ENCODE measurements at regions not wholly inside any gene's neighbourhood (a gene's known extent, or its start where the extent isn't known, plus 50 kb on each side); places are given as distances from the start of the nearest gene placed in this dataset.

GRCh38 chr5:73363911-73364730, 84.5 kb downstream of the FOXD1 start:
- FAIRE-seq (no peak), DNase-seq (ENCODE audit: low read depth, low spot score) (no peak)
- H3K4me2 ChIP-seq (ENCODE audit: insufficient read depth, low read length) = no peak overlapping the region
- H3K9me3 ChIP-seq (replicated peaks; ENCODE audit: control insufficient read depth, insufficient read depth, low read length) = no peaks in the 10 kb centered on the region
- dilution Hi-C loops (cut with MboI; ENCODE audit: extremely low pct_ligation_motif_present, low sequenced_read_pairs) (no loop called here), intact Hi-C loops (cut with micrococcal nuclease) (no loop called here)
- no peak overlapping the region for H2AFZ ChIP-seq (ENCODE audit: low read depth, low read length)
- H3K36me3 ChIP-seq (ENCODE audit: control insufficient read depth in 2 of 2, extremely low read depth in 1 of 2, insufficient read depth in 2 of 2, low read length in 2 of 2) = no peaks in the 10 kb centered on the region
- ChIA-PET POLR2A (no interaction called here), CTCF (interaction anchor here (1.4 to 3.4 kb wide), 5 partner anchors 11 to 148 kb away, joined by 3 to 17 read pairs (median 12); no protein-coding TSS in a partner anchor)
- H3K27ac ChIP-seq (ENCODE audit: insufficient read depth, low read depth, low read length) = no peak overlapping the region
- H3K4me1 ChIP-seq (ENCODE audit: control insufficient read depth, extremely low read depth, insufficient read depth, low read length) = peaks cover 15% of the 10 kb centered on the region
- H3K4me3 ChIP-seq (replicated peaks in 1 of 3; ENCODE audit: insufficient read depth in 1 of 3, low read depth in 1 of 3, low read length in 3 of 3) = no peak overlapping the region
- no peak overlapping the region for H3K9ac ChIP-seq (replicated peaks; ENCODE audit: extremely low read depth, insufficient read depth, low read length)
- TF ChIP-seq POLR2A (IDR thresholded peaks at IDR 0.05; ENCODE audit: low read depth, low read length) = no peak
- TF ChIP-seq JUN (IDR thresholded peaks at IDR 0.05; ENCODE audit: borderline replicate concordance, insufficient read depth, insufficient read length, low read depth) = no peak
- no peak for TF ChIP-seq MYC (IDR thresholded peaks at IDR 0.05; ENCODE audit: low read depth, low read length)
- TF ChIP-seq CTCF (IDR thresholded peaks at IDR 0.05; ENCODE audit: extremely low read depth in 1 of 2, insufficient read depth in 1 of 2, low read depth in 1 of 2, low read length in 2 of 2) = no peak
- no peak for TF ChIP-seq FOS (IDR thresholded peaks at IDR 0.05; ENCODE audit: borderline replicate concordance, insufficient read depth, low read length)
- no peak for TF ChIP-seq POLR2AphosphoS5 (IDR thresholded peaks at IDR 0.05; ENCODE audit: insufficient read depth, low read depth, low read length)
- TF ChIP-seq MAX (IDR thresholded peaks at IDR 0.05; ENCODE audit: insufficient read depth, insufficient read length) = no peak
- TF ChIP-seq GATA2 (IDR thresholded peaks at IDR 0.05; ENCODE audit: insufficient read depth, insufficient read length, low read depth, low read length) = no peak
- no peak for TF ChIP-seq EZH2 (IDR thresholded peaks at IDR 0.05; ENCODE audit: borderline replicate concordance, low read depth, low read length, severe bottlenecking)
- no peaks in the 10 kb centered on the region for H3K79me2 ChIP-seq (ENCODE audit: control insufficient read depth, insufficient read depth, low read length)
- H3K9me1 ChIP-seq (replicated peaks; ENCODE audit: control insufficient read depth, extremely low read depth, insufficient read depth, low read length) = no peaks in the 10 kb centered on the region
- no TSS peak for BruUV-seq (replicated peaks)
- H3K27me3 ChIP-seq (ENCODE audit: control insufficient read depth in 2 of 2, insufficient read depth in 2 of 2, low read length in 2 of 2) = peaks cover 11 to 20% of the 10 kb centered on the region in 2 experiments
- H4K20me1 ChIP-seq (replicated peaks; ENCODE audit: control insufficient read depth, extremely low read depth, insufficient read depth, low read length) = no peaks in the 10 kb centered on the region
